Left ventricle myocardium inferior (tissue), 1 donor: ENCODE measurements at regions not wholly inside any gene's neighbourhood (a gene's known extent, or its start where the extent isn't known, plus 50 kb on each side); places are given as distances from the start of the nearest gene placed in this dataset.

ENCODE experiments used
- DNase-seq: peaks from one replicate; pipeline ENCODE4 v3.0.0-alpha.2; 2020
- H3K27ac ChIP-seq: fragments of 200-600 bp; replicated peaks from 2 replicates; pipeline ENCODE4 v1.8.0; 2021
- H3K27me3 ChIP-seq: fragments of 200-600 bp; 2 replicates; pipeline ENCODE4 v1.8.0; 2021; ENCODE audit warnings: low read depth
- H3K36me3 ChIP-seq: fragments of 200-600 bp; 2 replicates; pipeline ENCODE4 v1.8.0; 2021
- H3K4me1 ChIP-seq: fragments of 200-600 bp; 2 replicates; pipeline ENCODE4 v1.8.0; 2021
- H3K4me3 ChIP-seq: fragments of 200-600 bp; 2 replicates; pipeline ENCODE4 v1.8.0; 2021; ENCODE audit warnings: mild to moderate bottlenecking, moderate library complexity
- H3K9me3 ChIP-seq: fragments of 200-600 bp; replicated peaks from 2 replicates; pipeline ENCODE4 v1.8.0; 2021
- intact Hi-C: fragments of 100-400 bp; cut with micrococcal nuclease; formaldehyde crosslinking; loops from one replicate; pipeline ENCODE4 v1.11.0; 2022
- TF ChIP-seq, protein P1 (sequence below): fragments of 200-600 bp; IDR thresholded peaks from 2 replicates; pipeline ENCODE4 v1.8.0; 2021; ENCODE audit warnings: antibody characterized with exemption, mild to moderate bottlenecking, borderline replicate concordance
- donor health status: DM: no; HTN: yes; CAD: no; lungs with severe emphysema.

DNA sequence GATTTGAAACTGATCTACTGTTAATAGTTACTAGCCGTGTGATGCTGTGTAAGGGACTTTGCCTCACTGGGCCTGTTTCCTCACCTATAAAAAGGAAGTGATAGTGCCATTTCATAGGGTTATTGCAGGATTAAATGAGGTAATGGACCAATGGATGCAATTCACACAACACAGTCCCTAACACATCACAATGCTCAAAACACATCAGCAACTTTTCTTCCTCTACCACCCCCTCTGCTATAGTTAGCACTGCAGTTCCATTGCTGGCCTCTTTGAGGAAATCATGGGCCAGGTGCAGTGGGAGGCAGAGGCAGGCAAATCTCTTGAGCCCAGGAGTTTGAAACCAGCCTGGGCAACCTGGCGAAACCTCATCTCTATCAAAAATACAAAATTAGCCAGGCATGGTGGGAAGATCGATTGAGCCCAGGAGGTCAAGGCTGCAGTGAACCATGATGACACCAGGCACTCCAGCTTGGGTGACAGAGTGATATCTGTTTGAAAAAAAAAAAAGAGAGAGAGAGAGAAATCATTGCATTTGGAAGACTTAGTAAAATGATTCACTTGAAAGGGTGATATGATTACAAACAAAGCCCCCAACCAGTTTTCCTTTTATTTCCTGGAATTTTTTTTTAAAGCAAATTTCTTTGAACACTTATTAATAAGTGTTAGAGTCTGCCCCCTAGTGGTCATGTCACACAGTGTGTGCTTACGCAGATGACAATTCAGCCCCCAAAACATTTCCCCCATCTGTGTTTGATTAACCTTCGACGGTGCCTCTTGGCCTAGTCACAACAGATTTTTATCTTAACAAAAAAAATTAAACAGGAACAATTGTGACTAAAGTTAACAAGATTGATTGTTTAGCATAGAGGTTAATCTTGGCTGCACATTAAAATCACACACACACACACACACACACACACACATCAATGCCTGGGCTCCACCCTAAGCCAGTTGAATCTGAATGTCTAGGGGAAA, 88.6 kb upstream of the BCL11A start:
- intact Hi-C loops, result no loop called here
- Histone ChIP-seq H3K36me3 (no peaks in the 10 kb centered on the region), H3K27me3 (peaks cover 49% of the 10 kb centered on the region), H3K9me3 (no peaks in the 10 kb centered on the region), H3K4me3 (no peak overlapping the region), H3K4me1 (no peaks in the 10 kb centered on the region), H3K27ac (no peak overlapping the region)
- TF ChIP-seq, protein P1, sequence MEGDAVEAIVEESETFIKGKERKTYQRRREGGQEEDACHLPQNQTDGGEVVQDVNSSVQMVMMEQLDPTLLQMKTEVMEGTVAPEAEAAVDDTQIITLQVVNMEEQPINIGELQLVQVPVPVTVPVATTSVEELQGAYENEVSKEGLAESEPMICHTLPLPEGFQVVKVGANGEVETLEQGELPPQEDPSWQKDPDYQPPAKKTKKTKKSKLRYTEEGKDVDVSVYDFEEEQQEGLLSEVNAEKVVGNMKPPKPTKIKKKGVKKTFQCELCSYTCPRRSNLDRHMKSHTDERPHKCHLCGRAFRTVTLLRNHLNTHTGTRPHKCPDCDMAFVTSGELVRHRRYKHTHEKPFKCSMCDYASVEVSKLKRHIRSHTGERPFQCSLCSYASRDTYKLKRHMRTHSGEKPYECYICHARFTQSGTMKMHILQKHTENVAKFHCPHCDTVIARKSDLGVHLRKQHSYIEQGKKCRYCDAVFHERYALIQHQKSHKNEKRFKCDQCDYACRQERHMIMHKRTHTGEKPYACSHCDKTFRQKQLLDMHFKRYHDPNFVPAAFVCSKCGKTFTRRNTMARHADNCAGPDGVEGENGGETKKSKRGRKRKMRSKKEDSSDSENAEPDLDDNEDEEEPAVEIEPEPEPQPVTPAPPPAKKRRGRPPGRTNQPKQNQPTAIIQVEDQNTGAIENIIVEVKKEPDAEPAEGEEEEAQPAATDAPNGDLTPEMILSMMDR, result peak; percentile 80
- no peak for DNase-seq

DNA sequence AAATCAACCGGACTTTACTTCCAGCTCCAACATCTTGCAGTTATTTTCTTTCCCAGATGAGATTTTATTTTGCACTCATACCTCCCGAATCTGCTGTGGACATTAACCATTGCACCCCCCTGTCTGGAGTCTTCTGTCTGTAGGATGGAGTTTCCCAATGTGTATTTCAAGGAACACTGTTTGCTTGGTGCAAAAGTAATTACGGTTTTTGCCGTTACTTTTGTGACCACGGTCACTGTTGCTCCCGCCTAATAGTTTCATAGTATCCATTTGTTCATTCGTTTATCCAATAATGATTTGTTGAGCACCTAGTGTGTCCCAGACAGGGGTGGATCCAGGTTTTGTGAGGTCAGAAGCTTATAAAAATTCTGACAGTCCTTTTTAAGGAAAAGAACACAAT, 90.3 kb upstream of the BCL11A start:
- H3K4me3 ChIP-seq, result no peak overlapping the region
- intact Hi-C loops, result no loop called here
- DNase-seq, result no peak
- no peak overlapping the region for H3K27ac ChIP-seq
- H3K4me1 ChIP-seq, result no peaks in the 10 kb centered on the region
- peaks cover 45% of the 10 kb centered on the region for H3K27me3 ChIP-seq
- H3K36me3 ChIP-seq, result no peaks in the 10 kb centered on the region
- TF ChIP-seq, protein P1, result no peak
- H3K9me3 ChIP-seq, result no peaks in the 10 kb centered on the region

DNA sequence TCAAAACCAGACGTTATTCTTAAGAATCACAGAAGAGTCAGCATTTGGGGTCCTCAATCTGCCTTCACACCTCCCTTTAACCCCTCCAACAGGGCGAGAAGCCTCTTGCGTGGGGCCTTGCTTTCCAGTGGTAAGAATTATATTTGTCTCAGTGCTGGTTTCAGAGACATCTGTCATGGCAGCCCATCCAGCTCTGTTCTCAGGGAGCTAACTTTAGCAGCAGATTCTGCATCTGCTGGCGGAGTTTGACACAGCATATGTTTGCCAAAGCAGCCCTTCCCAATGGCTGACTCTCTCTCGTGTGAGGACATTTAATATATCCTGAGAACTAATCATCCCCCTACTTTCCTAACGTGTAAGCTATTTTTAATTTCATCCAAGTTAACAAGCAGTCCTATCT, 91.5 kb upstream of the BCL11A start:
- TF ChIP-seq, protein P1, result no peak
- H3K27me3 ChIP-seq, result peaks cover 36% of the 10 kb centered on the region
- DNase-seq, result no peak
- intact Hi-C loops, result no loop called here
- no peaks in the 10 kb centered on the region for H3K36me3 ChIP-seq
- H3K4me3 ChIP-seq, result peak overlapping the region; percentile 7
- no peaks in the 10 kb centered on the region for H3K4me1 ChIP-seq
- H3K9me3 ChIP-seq, result no peaks in the 10 kb centered on the region
- peak overlapping the region; percentile 59 for H3K27ac ChIP-seq

DNA sequence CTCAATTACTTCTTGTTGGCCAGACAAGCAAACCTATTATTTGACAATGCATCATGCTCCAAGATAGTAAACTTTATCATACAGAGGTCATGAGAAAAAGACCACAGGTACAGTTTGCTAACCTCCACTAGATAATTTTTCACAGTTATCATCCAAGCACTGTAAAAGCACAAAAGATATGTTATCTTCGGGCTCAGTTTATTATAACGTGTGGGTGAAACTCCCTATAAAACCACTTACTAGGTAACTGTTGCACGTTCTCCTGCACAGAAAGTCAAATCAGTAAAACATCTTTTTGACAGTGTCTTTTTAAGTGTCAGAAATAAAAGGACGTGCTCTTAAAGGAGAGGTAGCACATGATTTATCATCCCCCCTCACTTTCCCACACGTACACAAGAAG, 94.7 kb upstream of the BCL11A start:
- Histone ChIP-seq H3K27ac (no peak overlapping the region), H3K4me3 (no peak overlapping the region), H3K9me3 (no peaks in the 10 kb centered on the region), H3K27me3 (peaks cover 42% of the 10 kb centered on the region), H3K4me1 (no peaks in the 10 kb centered on the region), H3K36me3 (no peaks in the 10 kb centered on the region)
- intact Hi-C loops, result no loop called here
- TF ChIP-seq, protein P1, result no peak
- no peak for DNase-seq

DNA sequence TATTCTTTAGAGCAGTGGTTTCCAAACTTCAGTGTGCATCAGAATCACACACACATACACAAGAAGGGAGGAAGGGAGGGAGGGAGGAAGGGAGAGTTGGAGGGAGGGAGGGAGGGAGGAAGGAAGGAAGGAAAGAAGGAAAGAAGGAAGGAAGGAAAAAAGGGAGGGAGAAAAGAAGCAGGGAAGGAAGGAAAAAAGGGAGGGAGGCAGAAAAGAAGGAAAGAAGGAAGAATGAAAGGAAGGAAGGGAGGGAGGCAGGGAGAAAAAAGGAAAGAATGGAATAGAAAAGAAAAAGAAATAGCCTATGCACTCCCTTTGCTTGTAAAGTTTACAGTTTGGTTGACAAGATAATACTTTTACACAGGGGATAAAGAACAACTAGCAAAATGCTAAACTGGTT, 96.3 kb upstream of the BCL11A start:
- Histone ChIP-seq H3K36me3 (no peaks in the 10 kb centered on the region), H3K4me1 (no peaks in the 10 kb centered on the region), H3K9me3 (no peaks in the 10 kb centered on the region), H3K27me3 (peaks cover 57% of the 10 kb centered on the region), H3K27ac (no peak overlapping the region), H3K4me3 (no peak overlapping the region)
- intact Hi-C loops, result no loop called here
- TF ChIP-seq, protein P1, result no peak
- DNase-seq, result no peak
